Activated CD4-positive, alpha-beta T cell treated with anti-CD3 and anti-CD28 coated beads, Interleukin-2, amount 10 ng/mL, durations not matched to agents 7 days and 5 days (primary cell): ENCODE measurements at regions not wholly inside any gene's neighbourhood (a gene's known extent, or its start where the extent isn't known, plus 50 kb on each side); places are given as distances from the start of the nearest gene placed in this dataset.
"Not testable (repeated sequence)": the region's sequence is repeated elsewhere in the genome, so short reads cannot be mapped to it uniquely, and the experiment has no call there.

Experiments used
- CTCF ChIA-PET: fragments of 350-600 bp; sonication (Branson Sonifier 250); formaldehyde crosslinking; loops from one replicate; lab custom pipeline; 2021; ENCODE audit warnings: antibody characterized with exemption; lab: Charles Lee
- POLR2A ChIA-PET: fragments of 350-600 bp; sonication (Branson Sonifier 250); formaldehyde crosslinking; loops from one replicate; lab custom pipeline; 2021; ENCODE audit warnings: antibody characterized with exemption; lab: Charles Lee
- DNase-seq: peaks from one replicate; pipeline ENCODE4 v3.0.0-alpha.2; 2020
- H3K27ac Mint-ChIP-seq: one replicate; pipeline ENCODE4 v1.8.0; 2021; ENCODE audit warnings: mild to moderate bottlenecking, moderate library complexity, mixed read lengths
- H3K27me3 Mint-ChIP-seq: one replicate; pipeline ENCODE4 v1.8.0; 2021; ENCODE audit warnings: mixed read lengths
- H3K36me3 Mint-ChIP-seq: one replicate; pipeline ENCODE4 v1.8.0; 2021; ENCODE audit warnings: low read depth, mixed read lengths
- H3K4me1 Mint-ChIP-seq: one replicate; pipeline ENCODE4 v1.8.0; 2021; ENCODE audit warnings: mixed read lengths
- H3K4me3 Mint-ChIP-seq: one replicate; pipeline ENCODE4 v1.8.0; 2021; ENCODE audit warnings: mild to moderate bottlenecking, moderate library complexity, mixed read lengths
- H3K9me3 Mint-ChIP-seq: one replicate; pipeline ENCODE4 v1.8.0; 2021; ENCODE audit warnings: mixed read lengths

DNA sequence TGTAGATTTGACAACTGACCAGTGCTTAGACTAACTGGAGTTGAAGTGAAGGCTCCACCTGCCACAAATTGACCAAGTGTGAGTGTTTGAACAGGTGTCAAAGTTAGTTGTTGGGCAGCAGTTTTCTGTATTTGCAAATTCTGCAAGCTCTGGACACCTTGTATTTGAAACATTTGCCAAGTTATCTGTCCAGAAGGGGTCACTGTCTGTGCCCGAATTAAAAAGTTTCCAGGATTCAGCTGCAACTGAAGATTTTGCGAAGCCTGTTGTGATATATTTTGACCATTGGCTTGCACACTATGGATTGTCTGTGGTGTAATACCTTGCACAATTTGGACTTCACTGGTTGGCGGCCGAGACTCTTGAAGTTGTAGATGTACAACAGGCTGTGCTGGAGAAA lies 1690.7 kb downstream of the SLITRK5 start:
- Mint-ChIP-seq H3K9me3 (no peaks in the 10 kb centered on the region), H3K27me3 (no peaks in the 10 kb centered on the region), H3K36me3 (no peaks in the 10 kb centered on the region), H3K4me1 (no peaks in the 10 kb centered on the region), H3K27ac (no peak overlapping the region), H3K4me3 (no peak overlapping the region)
- ChIA-PET CTCF (no interaction called here), POLR2A (no interaction called here)
- DNase-seq, result no peak

DNA sequence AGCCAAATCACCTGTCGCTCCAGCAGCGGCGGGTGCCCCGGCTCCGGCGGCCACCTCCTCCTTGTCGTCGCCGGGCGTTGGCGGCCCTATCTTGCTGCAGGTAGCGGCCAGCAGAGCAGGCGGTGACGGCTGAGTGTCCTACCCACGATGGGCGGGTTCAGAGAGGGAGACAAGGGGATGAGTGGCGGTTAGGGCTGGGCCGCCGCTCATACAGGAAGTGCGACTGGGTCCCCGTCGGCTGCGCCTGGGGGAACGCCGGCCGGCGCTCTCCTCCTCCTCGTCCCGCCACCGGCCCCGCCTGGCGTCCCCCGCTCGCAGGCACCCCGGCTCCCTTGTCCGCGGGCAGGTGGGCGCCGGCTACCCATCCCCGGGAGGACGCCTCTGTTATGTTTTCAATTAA lies 1692.0 kb downstream of the SLITRK5 start:
- DNase-seq, result no peak
- CTCF ChIA-PET, result no interaction called here
- H3K27me3 Mint-ChIP-seq, result no peaks in the 10 kb centered on the region
- no peak overlapping the region for H3K27ac Mint-ChIP-seq
- H3K4me3 Mint-ChIP-seq, result no peak overlapping the region
- no peaks in the 10 kb centered on the region for H3K9me3 Mint-ChIP-seq
- no peaks in the 10 kb centered on the region for H3K36me3 Mint-ChIP-seq
- POLR2A ChIA-PET, result no interaction called here
- no peaks in the 10 kb centered on the region for H3K4me1 Mint-ChIP-seq

DNA sequence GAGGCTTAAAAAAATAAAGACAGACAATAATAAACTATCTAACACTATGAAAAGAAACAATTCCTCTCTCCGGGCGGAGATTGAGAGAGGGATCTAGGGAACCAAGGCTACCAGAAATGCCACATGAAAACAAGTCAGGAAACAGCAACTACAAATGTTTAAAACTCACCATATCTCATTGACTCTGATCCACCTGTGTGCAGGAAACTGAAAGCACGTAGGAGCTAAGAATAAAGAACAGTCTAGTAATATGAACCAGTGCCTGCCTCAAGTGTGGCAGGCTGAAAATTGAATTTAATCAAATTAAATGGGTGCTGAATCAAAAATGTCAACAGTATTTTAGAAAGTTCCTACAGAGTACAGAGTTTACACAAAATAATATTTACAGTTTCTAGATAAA lies 1701.0 kb downstream of the SLITRK5 start:
- ChIA-PET CTCF (no interaction called here), POLR2A (no interaction called here)
- DNase-seq, result no peak
- H3K4me3 Mint-ChIP-seq, result no peak overlapping the region
- H3K27me3 Mint-ChIP-seq, result no peaks in the 10 kb centered on the region
- H3K4me1 Mint-ChIP-seq, result no peaks in the 10 kb centered on the region
- no peak overlapping the region for H3K27ac Mint-ChIP-seq
- no peaks in the 10 kb centered on the region for H3K36me3 Mint-ChIP-seq
- H3K9me3 Mint-ChIP-seq, result no peaks in the 10 kb centered on the region

DNA sequence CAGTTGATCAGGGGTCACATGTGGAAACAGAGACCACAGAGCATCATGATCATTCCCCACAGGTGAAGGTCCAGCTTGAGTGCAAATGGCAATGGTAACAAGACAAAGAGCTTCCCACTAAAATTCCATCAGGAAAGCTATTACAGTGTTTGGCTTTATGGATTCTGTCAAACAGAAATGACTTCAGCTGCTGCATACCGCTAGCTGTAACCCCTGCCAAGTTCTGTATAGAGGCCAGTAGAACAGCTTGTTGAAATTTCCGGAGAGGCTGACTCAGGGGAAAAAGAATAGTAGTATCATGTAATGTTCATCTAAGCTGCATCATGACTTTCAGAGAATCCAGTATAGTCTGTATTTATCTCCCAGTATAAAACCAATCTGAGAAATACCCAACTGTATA lies 1704.7 kb downstream of the SLITRK5 start:
- POLR2A ChIA-PET, result no interaction called here
- Mint-ChIP-seq H3K36me3 (no peaks in the 10 kb centered on the region), H3K27ac (no peak overlapping the region), H3K4me1 (no peaks in the 10 kb centered on the region), H3K4me3 (no peak overlapping the region), H3K9me3 (no peaks in the 10 kb centered on the region), H3K27me3 (no peaks in the 10 kb centered on the region)
- no peak for DNase-seq
- CTCF ChIA-PET, result no interaction called here

DNA sequence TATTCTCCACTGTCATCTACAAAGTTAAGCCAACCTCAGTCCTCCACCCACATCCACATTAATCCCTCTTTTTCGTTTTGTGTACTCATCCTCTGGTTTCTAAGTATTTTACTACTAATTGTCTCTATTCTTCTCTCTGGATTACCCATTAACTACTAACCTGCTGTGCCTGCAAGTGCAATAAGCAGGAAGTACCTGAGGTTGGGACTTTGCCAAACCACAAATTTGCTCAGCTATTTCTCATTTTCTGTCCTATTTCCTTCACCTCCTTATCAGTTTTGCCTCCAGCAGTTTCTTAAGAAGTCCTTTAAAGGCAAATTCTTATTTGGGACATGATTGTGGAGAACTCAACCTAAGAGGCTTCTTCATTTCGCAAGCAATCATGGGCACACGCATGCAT lies 1708.9 kb downstream of the SLITRK5 start:
- Mint-ChIP-seq H3K27me3 (no peaks in the 10 kb centered on the region), H3K4me1 (no peaks in the 10 kb centered on the region), H3K4me3 (no peak overlapping the region), H3K36me3 (no peaks in the 10 kb centered on the region), H3K27ac (no peak overlapping the region), H3K9me3 (peaks cover 4% of the 10 kb centered on the region)
- ChIA-PET POLR2A (no interaction called here), CTCF (no interaction called here)
- DNase-seq, result no peak

DNA sequence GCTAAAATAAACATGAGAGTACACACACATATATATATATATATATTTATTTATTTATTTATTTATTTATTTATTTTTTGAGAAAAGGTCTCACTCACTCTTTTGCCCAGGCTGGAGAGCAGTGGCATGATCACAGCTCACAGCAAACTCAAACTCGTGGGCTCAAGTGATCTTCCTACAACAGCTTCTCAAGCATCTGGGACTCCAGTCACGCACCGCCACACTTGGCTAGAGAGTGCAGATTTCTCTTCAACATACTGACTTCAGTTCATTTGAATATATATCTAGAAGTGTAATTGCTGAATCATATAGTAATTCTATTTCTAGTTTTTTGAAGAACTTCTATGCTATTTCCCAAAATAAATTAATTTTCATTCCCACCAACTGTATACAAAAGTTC lies 1711.8 kb downstream of the SLITRK5 start:
- no peak overlapping the region for H3K27ac Mint-ChIP-seq

DNA sequence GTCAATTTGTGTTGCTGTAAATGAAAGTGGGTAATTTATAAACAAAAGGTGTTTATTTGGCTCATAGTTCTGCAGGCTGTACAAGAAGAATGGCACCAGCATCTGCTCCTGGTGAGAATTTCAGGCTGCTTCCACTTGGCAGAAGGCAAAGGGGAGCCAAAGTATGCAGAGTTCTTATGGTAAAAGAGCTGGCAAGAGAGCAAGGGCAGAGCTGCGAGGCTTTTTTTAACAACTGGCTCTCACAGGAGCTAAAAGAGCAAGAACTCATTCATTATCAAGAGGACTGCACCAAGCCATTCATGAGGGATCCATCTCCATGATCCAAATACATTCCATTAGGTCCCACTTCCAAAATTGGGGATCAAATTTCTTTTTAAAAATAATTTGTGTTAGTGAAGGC lies 1712.7 kb downstream of the SLITRK5 start:
- Mint-ChIP-seq H3K36me3 (no peaks in the 10 kb centered on the region), H3K4me3 (no peak overlapping the region), H3K27me3 (no peaks in the 10 kb centered on the region), H3K27ac (no peak overlapping the region), H3K9me3 (peaks cover 4% of the 10 kb centered on the region), H3K4me1 (no peaks in the 10 kb centered on the region)
- DNase-seq, result no peak
- ChIA-PET POLR2A (no interaction called here), CTCF (no interaction called here)

More for the DNA sequence above, 1711.8 kb downstream of the SLITRK5 start:
- Mint-ChIP-seq H3K4me3 (no peak overlapping the region), H3K27me3 (no peaks in the 10 kb centered on the region), H3K9me3 (peaks cover 4% of the 10 kb centered on the region), H3K36me3 (no peaks in the 10 kb centered on the region), H3K4me1 (no peaks in the 10 kb centered on the region)
- ChIA-PET CTCF (no interaction called here), POLR2A (no interaction called here)
- DNase-seq, result no peak

DNA sequence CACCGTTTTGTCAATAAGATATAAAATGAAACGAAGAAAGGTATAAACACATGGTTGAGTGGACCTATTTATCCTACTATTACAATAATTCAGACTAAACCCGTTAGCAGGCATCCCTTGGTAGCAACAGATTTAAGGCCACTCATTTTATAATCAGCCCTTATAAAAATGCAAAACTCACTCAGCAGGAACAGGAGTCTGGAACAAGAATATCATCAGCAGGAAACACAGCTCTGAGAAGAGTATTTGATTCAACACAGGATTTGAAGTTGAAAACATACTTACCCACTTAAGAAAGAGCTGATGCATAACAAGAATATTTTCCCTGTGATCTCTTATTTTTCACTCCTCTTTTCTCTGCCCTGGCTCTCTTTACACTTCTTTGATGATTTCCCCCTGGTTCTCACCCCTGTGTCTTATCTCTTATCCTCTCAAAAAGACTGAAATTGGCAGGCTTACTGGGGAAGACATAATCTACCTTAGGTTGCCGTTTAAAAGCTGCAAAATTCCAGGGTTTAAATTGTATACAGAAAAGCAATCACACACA lies 1722.7 kb downstream of the SLITRK5 start:
- ChIA-PET POLR2A (no interaction called here), CTCF (no interaction called here)
- Mint-ChIP-seq H3K36me3 (no peaks in the 10 kb centered on the region), H3K4me1 (no peaks in the 10 kb centered on the region), H3K9me3 (no peaks in the 10 kb centered on the region), H3K4me3 (no peak overlapping the region), H3K27me3 (no peaks in the 10 kb centered on the region), H3K27ac (no peak overlapping the region)
- no peak for DNase-seq

DNA sequence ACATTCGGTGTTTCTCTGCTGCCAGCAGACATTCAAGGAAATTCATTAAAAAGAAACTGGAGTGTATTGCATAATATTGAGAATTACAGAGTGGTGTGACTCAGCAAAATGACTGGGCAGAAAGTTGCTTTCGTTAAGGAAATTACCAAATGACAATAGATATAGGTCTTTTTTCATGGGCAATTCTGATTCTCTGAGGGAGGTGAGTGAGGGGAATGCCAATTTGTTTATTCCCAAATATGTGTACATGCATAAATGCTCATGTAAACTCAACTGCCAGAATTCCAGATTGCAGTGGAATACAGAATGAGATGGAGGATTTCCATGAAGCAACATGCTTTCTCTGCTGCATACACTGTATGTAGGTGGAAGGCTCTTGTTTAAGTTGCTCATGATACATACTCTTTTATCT lies 1730.1 kb downstream of the SLITRK5 start:
- Mint-ChIP-seq H3K27ac (no peak overlapping the region), H3K4me1 (no peaks in the 10 kb centered on the region), H3K27me3 (no peaks in the 10 kb centered on the region), H3K4me3 (no peak overlapping the region), H3K36me3 (no peaks in the 10 kb centered on the region), H3K9me3 (no peaks in the 10 kb centered on the region)
- CTCF ChIA-PET, result no interaction called here
- DNase-seq, result no peak
- POLR2A ChIA-PET, result no interaction called here

DNA sequence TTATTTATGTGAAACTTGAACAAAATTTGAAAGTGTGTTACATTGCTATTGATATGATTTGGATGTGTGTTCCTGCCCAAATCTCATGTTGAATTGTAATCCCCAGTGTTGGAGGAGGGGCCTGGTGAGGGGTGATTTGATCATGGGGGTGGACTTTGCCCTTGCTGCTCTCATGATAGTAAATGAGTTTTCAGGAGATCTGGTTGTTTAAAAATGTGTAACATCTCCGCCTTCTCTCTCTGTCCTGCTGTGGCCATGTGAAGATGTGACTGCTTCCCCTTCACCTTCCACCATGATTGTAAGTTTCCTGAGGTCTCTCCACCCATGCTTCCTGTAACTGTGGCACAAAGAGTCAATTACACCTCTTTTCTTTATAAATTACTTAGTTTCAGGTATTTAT lies 1731.0 kb downstream of the SLITRK5 start:
- H3K4me3 Mint-ChIP-seq, result no peak overlapping the region
- H3K27me3 Mint-ChIP-seq, result no peaks in the 10 kb centered on the region
- no peaks in the 10 kb centered on the region for H3K9me3 Mint-ChIP-seq
- ChIA-PET POLR2A (no interaction called here), CTCF (no interaction called here)
- no peak overlapping the region for H3K27ac Mint-ChIP-seq
- DNase-seq, result no peak
- no peaks in the 10 kb centered on the region for H3K4me1 Mint-ChIP-seq
- no peaks in the 10 kb centered on the region for H3K36me3 Mint-ChIP-seq

DNA sequence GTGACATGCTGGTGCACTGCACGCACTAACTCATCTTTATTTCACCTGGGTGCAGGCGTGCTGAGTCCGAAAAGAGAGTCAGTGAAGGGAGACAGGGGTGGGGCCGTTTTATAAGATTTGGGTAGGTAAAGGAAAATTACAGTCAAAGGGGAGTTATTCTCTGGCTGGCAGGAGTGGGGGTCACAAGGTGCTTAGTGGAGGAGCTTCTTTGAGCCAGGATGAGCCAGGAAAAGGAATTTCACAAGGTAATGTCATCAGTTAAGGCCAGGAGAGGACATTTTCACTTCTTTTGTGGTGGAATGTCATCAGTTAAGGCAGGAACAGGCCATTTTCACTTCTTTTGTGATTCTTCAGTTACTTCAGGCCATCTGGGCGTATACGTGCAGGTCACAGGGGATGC lies 1734.9 kb downstream of the SLITRK5 start:
- H3K9me3 Mint-ChIP-seq, CTCF ChIA-PET, H3K27ac Mint-ChIP-seq, H3K36me3 Mint-ChIP-seq, H3K27me3 Mint-ChIP-seq, DNase-seq, H3K4me3 Mint-ChIP-seq, H3K4me1 Mint-ChIP-seq, POLR2A ChIA-PET: not testable (repeated sequence)

DNA sequence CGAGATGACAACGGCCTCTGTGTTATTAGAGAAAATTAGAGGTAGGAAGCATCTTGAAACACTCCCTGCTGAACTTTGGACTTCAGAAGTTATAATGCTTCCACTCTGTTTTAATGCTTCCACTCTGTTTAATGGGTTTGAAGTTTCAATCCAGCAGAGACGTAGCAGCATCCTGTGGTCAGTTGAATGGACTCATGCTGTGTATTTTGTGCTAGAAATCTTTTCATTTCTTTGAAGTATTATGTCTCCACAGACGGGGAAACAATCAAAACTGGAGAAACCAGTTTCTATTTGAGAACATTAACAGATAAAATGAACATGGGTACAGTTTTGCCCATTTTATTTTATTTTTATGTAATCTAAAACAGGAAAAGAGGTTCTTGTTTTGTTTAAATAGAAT lies 1736.2 kb downstream of the SLITRK5 start:
- no peak overlapping the region for H3K4me3 Mint-ChIP-seq
- no peaks in the 10 kb centered on the region for H3K36me3 Mint-ChIP-seq
- no peak for DNase-seq
- H3K9me3 Mint-ChIP-seq, result peaks cover 3% of the 10 kb centered on the region
- H3K27me3 Mint-ChIP-seq, result no peaks in the 10 kb centered on the region
- H3K4me1 Mint-ChIP-seq, result no peaks in the 10 kb centered on the region
- POLR2A ChIA-PET, result no interaction called here
- H3K27ac Mint-ChIP-seq, result no peak overlapping the region
- CTCF ChIA-PET, result no interaction called here

DNA sequence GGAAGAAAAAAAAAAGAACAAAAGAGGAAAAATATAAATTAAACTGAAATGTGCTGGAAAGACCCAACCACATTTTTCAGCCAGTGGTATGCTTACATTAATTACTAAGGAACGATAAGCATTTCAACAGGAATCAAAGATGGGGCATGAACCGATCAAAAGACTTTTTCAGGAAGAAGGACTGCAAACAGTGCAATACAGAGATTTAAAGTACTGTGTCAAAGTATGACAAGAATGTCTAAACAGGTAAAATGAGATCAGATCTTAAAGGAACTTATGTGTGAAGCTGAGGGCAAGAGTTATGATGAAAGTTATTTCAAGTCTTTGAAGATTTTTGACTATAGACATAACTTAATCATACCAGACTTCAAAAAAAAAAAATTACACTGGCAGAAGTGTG lies 1761.8 kb downstream of the SLITRK5 start:
- ChIA-PET POLR2A (no interaction called here), CTCF (no interaction called here)
- Mint-ChIP-seq H3K36me3 (no peaks in the 10 kb centered on the region), H3K9me3 (no peaks in the 10 kb centered on the region), H3K27ac (no peak overlapping the region), H3K27me3 (no peaks in the 10 kb centered on the region), H3K4me1 (no peaks in the 10 kb centered on the region), H3K4me3 (no peak overlapping the region)
- no peak for DNase-seq

DNA sequence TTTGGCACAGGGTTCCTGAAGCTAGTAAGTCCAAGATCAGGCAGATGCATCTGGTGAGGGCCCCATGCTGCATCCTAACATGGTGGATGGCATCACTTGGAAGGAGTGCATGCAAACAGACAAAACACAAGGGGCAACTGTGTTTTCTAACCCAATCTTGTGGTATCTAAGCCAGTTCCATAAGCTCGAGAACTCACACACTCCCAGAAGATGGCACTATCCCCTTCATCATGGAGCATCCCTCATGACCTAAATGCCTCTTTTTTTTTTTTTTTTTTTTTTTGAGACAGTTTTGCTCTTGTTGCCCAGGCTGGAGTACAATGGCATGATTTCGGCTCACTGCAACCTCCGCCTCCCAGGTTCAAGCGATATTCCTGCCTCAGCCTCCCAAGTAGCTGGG lies 1763.5 kb downstream of the SLITRK5 start:
- H3K36me3 Mint-ChIP-seq, CTCF ChIA-PET, H3K4me1 Mint-ChIP-seq, POLR2A ChIA-PET, H3K27me3 Mint-ChIP-seq, H3K4me3 Mint-ChIP-seq, H3K27ac Mint-ChIP-seq, DNase-seq, H3K9me3 Mint-ChIP-seq: not testable (repeated sequence)
